ENCODE measurements at regions not wholly inside any gene's neighbourhood (a gene's known extent, or its start where the extent isn't known, plus 50 kb on each side); places are given as distances from the start of the nearest gene placed in this dataset.

- Histone ChIP-seq H3K27me3 (ENCODE audit: control insufficient read depth, insufficient read depth, low read length) (no peaks in the 10 kb centered on the region), H3K27ac (ENCODE audit: low read depth, low read length) (no peak overlapping the region)
Measured at GRCh38 chr12:61095111-61095510, 1165.1 kb upstream of the USP15 start.

GRCh38 chr12:61098031-61098580, 1162.1 kb upstream of the USP15 start:
- Histone ChIP-seq H3K36me3 (ENCODE audit: control insufficient read depth, insufficient read depth, low read length) (no peaks in the 10 kb centered on the region), H3K4me1 (ENCODE audit: control insufficient read depth, insufficient read depth, low read length) (no peaks in the 10 kb centered on the region), H3K27me3 (ENCODE audit: control insufficient read depth, insufficient read depth, low read length) (no peaks in the 10 kb centered on the region), H3K27ac (ENCODE audit: low read depth, low read length) (no peak overlapping the region), H3K4me3 (ENCODE audit: low read depth, low read length) (no peak overlapping the region), H3K9me3 (ENCODE audit: control insufficient read depth, insufficient read depth, low read length) (no peaks in the 10 kb centered on the region), H3K9ac (ENCODE audit: low read depth, low read length) (no peak overlapping the region)

More at GRCh38 chr12:61095111-61095510, 1165.1 kb upstream of the USP15 start:
- Histone ChIP-seq H3K4me1 (ENCODE audit: control insufficient read depth, insufficient read depth, low read length) (no peaks in the 10 kb centered on the region), H3K4me3 (ENCODE audit: low read depth, low read length) (no peak overlapping the region), H3K9me3 (ENCODE audit: control insufficient read depth, insufficient read depth, low read length) (no peaks in the 10 kb centered on the region), H3K36me3 (ENCODE audit: control insufficient read depth, insufficient read depth, low read length) (no peaks in the 10 kb centered on the region), H3K9ac (ENCODE audit: low read depth, low read length) (no peak overlapping the region)

GRCh38 chr12:61107118-61107517, 1153.1 kb upstream of the USP15 start:
- H3K9me3 ChIP-seq (ENCODE audit: control insufficient read depth, insufficient read depth, low read length) = no peaks in the 10 kb centered on the region
- H3K27me3 ChIP-seq (ENCODE audit: control insufficient read depth, insufficient read depth, low read length) = no peaks in the 10 kb centered on the region
- no peak overlapping the region for H3K27ac ChIP-seq (ENCODE audit: low read depth, low read length)
- H3K9ac ChIP-seq (ENCODE audit: low read depth, low read length) = no peak overlapping the region
- no peaks in the 10 kb centered on the region for H3K36me3 ChIP-seq (ENCODE audit: control insufficient read depth, insufficient read depth, low read length)
- no peak overlapping the region for H3K4me3 ChIP-seq (ENCODE audit: low read depth, low read length)
- H3K4me1 ChIP-seq (ENCODE audit: control insufficient read depth, insufficient read depth, low read length) = no peaks in the 10 kb centered on the region

- no peaks in the 10 kb centered on the region for H3K27me3 ChIP-seq (ENCODE audit: control insufficient read depth, insufficient read depth, low read length)
- no peaks in the 10 kb centered on the region for H3K36me3 ChIP-seq (ENCODE audit: control insufficient read depth, insufficient read depth, low read length)
- H3K4me1 ChIP-seq (ENCODE audit: control insufficient read depth, insufficient read depth, low read length) = no peaks in the 10 kb centered on the region
- H3K9ac ChIP-seq (ENCODE audit: low read depth, low read length) = no peak overlapping the region
- H3K27ac ChIP-seq (ENCODE audit: low read depth, low read length) = no peak overlapping the region
- no peak overlapping the region for H3K4me3 ChIP-seq (ENCODE audit: low read depth, low read length)
- no peaks in the 10 kb centered on the region for H3K9me3 ChIP-seq (ENCODE audit: control insufficient read depth, insufficient read depth, low read length)
Measured at GRCh38 chr12:61111218-61111617, 1149.0 kb upstream of the USP15 start.

GRCh38 chr12:61137677-61138414, 1122.4 kb upstream of the USP15 start:
- H3K9ac ChIP-seq (ENCODE audit: low read depth, low read length) = no peak overlapping the region
- H3K4me1 ChIP-seq (ENCODE audit: control insufficient read depth, insufficient read depth, low read length) = no peaks in the 10 kb centered on the region
- H3K27ac ChIP-seq (ENCODE audit: low read depth, low read length) = no peak overlapping the region
- H3K9me3 ChIP-seq (ENCODE audit: control insufficient read depth, insufficient read depth, low read length) = no peaks in the 10 kb centered on the region
- H3K36me3 ChIP-seq (ENCODE audit: control insufficient read depth, insufficient read depth, low read length) = no peaks in the 10 kb centered on the region
- no peaks in the 10 kb centered on the region for H3K27me3 ChIP-seq (ENCODE audit: control insufficient read depth, insufficient read depth, low read length)
- no peak overlapping the region for H3K4me3 ChIP-seq (ENCODE audit: low read depth, low read length)

- H3K4me1 ChIP-seq (ENCODE audit: control insufficient read depth, insufficient read depth, low read length) = no peaks in the 10 kb centered on the region
- no peak overlapping the region for H3K4me3 ChIP-seq (ENCODE audit: low read depth, low read length)
- no peak overlapping the region for H3K27ac ChIP-seq (ENCODE audit: low read depth, low read length)
- H3K9me3 ChIP-seq (ENCODE audit: control insufficient read depth, insufficient read depth, low read length) = no peaks in the 10 kb centered on the region
- no peak overlapping the region for H3K9ac ChIP-seq (ENCODE audit: low read depth, low read length)
- H3K27me3 ChIP-seq (ENCODE audit: control insufficient read depth, insufficient read depth, low read length) = no peaks in the 10 kb centered on the region
- H3K36me3 ChIP-seq (ENCODE audit: control insufficient read depth, insufficient read depth, low read length) = no peaks in the 10 kb centered on the region
Measured at GRCh38 chr12:61138415-61138759, 1121.8 kb upstream of the USP15 start.

GRCh38 chr12:61161961-61162360, 1098.2 kb upstream of the USP15 start:
- no peaks in the 10 kb centered on the region for H3K27me3 ChIP-seq (ENCODE audit: control insufficient read depth, insufficient read depth, low read length)
- H3K36me3 ChIP-seq (ENCODE audit: control insufficient read depth, insufficient read depth, low read length) = no peaks in the 10 kb centered on the region
- peaks cover 9% of the 10 kb centered on the region; the same call in 1 of the 2 replicates for H3K9me3 ChIP-seq (ENCODE audit: control insufficient read depth, insufficient read depth, low read length)
- H3K4me1 ChIP-seq (ENCODE audit: control insufficient read depth, insufficient read depth, low read length) = no peaks in the 10 kb centered on the region
- H3K27ac ChIP-seq (ENCODE audit: low read depth, low read length) = no peak overlapping the region
- no peak overlapping the region for H3K9ac ChIP-seq (ENCODE audit: low read depth, low read length)
- H3K4me3 ChIP-seq (ENCODE audit: low read depth, low read length) = no peak overlapping the region

- H3K9me3 ChIP-seq (ENCODE audit: control insufficient read depth, insufficient read depth, low read length) = no peaks in the 10 kb centered on the region
- no peaks in the 10 kb centered on the region for H3K27me3 ChIP-seq (ENCODE audit: control insufficient read depth, insufficient read depth, low read length)
- no peak overlapping the region for H3K4me3 ChIP-seq (ENCODE audit: low read depth, low read length)
- H3K36me3 ChIP-seq (ENCODE audit: control insufficient read depth, insufficient read depth, low read length) = no peaks in the 10 kb centered on the region
- H3K27ac ChIP-seq (ENCODE audit: low read depth, low read length) = no peak overlapping the region
- no peak overlapping the region for H3K9ac ChIP-seq (ENCODE audit: low read depth, low read length)
- H3K4me1 ChIP-seq (ENCODE audit: control insufficient read depth, insufficient read depth, low read length) = no peaks in the 10 kb centered on the region
Measured at GRCh38 chr12:61188801-61189595, 1071.2 kb upstream of the USP15 start.

- no peaks in the 10 kb centered on the region for H3K27me3 ChIP-seq (ENCODE audit: control insufficient read depth, insufficient read depth, low read length)
- H3K9ac ChIP-seq (ENCODE audit: low read depth, low read length) = no peak overlapping the region
- no peaks in the 10 kb centered on the region for H3K36me3 ChIP-seq (ENCODE audit: control insufficient read depth, insufficient read depth, low read length)
Measured at GRCh38 chr12:61213646-61214045, 1046.6 kb upstream of the USP15 start.

GRCh38 chr12:61220337-61220736, 1039.9 kb upstream of the USP15 start:
- Histone ChIP-seq H3K9me3 (ENCODE audit: control insufficient read depth, insufficient read depth, low read length) (no peaks in the 10 kb centered on the region), H3K4me1 (ENCODE audit: control insufficient read depth, insufficient read depth, low read length) (no peaks in the 10 kb centered on the region), H3K27me3 (ENCODE audit: control insufficient read depth, insufficient read depth, low read length) (no peaks in the 10 kb centered on the region), H3K9ac (ENCODE audit: low read depth, low read length) (no peak overlapping the region), H3K36me3 (ENCODE audit: control insufficient read depth, insufficient read depth, low read length) (no peaks in the 10 kb centered on the region), H3K27ac (ENCODE audit: low read depth, low read length) (no peak overlapping the region), H3K4me3 (ENCODE audit: low read depth, low read length) (no peak overlapping the region)

More at GRCh38 chr12:61213646-61214045, 1046.6 kb upstream of the USP15 start:
- Histone ChIP-seq H3K4me1 (ENCODE audit: control insufficient read depth, insufficient read depth, low read length) (no peaks in the 10 kb centered on the region), H3K27ac (ENCODE audit: low read depth, low read length) (no peak overlapping the region), H3K9me3 (ENCODE audit: control insufficient read depth, insufficient read depth, low read length) (peaks cover 3% of the 10 kb centered on the region; the same call in 1 of the 2 replicates), H3K4me3 (ENCODE audit: low read depth, low read length) (no peak overlapping the region)

- no peaks in the 10 kb centered on the region for H3K4me1 ChIP-seq (ENCODE audit: control insufficient read depth, insufficient read depth, low read length)
- no peaks in the 10 kb centered on the region for H3K27me3 ChIP-seq (ENCODE audit: control insufficient read depth, insufficient read depth, low read length)
- H3K9me3 ChIP-seq (ENCODE audit: control insufficient read depth, insufficient read depth, low read length) = no peaks in the 10 kb centered on the region
- H3K27ac ChIP-seq (ENCODE audit: low read depth, low read length) = no peak overlapping the region
- H3K4me3 ChIP-seq (ENCODE audit: low read depth, low read length) = no peak overlapping the region
- H3K36me3 ChIP-seq (ENCODE audit: control insufficient read depth, insufficient read depth, low read length) = no peaks in the 10 kb centered on the region
- H3K9ac ChIP-seq (ENCODE audit: low read depth, low read length) = no peak overlapping the region
Measured at GRCh38 chr12:61232040-61232439, 1028.2 kb upstream of the USP15 start.
